ACHN (cell line): ENCODE measurements at regions not wholly inside any gene's neighbourhood (a gene's known extent, or its start where the extent isn't known, plus 50 kb on each side); places are given as distances from the start of the nearest gene placed in this dataset.

Experiments used
- DNase-seq: peaks from one replicate; pipeline ENCODE4 v3.0.0-alpha.2; 2015
- in situ Hi-C: cut with HindIII; loops from 2 replicates; pipeline ENCODE4 v1.10.0; 2017; ENCODE audit warnings: low sequenced_read_pairs, low pct_ligation_motif_present, low pct_unique_long_range_greater_than_20kb

DNA sequence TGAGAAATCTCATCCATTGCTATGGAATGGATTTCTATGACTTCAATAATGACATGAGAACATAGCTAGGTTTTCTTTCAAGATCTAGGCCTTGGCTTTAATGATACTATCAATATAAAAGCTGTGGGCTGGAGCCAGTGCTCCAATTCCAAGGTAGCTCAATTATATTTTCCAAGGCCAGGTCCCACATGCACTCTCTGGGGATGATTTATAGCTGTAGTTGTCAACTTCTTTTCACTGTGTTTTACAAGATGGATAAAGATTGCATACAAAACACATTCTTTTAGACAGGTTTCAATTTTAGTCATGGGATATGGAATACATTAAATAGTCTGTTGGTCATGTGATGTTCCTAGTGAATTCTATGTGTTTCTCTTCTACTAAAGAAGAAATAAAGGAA, 156.7 kb downstream of the DCAF12L1 start:
- in situ Hi-C loops, result no loop called here
- DNase-seq, result no peak

DNA sequence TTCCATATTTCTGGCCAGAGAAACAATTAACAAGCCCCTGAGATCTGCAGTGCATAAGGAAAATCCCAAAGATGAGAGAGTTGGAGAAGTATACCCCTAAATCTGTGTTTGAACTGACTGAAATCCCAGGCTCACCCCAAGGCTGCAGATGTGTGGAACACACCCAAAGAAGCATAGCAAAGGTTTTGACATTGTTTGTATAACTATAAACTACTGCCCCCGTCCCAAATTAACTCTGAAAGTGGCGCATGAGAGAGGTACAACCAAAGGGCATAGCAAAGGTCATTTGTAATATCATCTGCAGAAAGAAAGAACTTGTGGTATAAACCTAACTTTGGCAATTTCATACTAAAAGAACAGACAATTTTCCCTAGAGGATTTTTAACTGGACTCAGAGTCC, 157.9 kb downstream of the DCAF12L1 start:
- no peak for DNase-seq
- in situ Hi-C loops, result no loop called here

DNA sequence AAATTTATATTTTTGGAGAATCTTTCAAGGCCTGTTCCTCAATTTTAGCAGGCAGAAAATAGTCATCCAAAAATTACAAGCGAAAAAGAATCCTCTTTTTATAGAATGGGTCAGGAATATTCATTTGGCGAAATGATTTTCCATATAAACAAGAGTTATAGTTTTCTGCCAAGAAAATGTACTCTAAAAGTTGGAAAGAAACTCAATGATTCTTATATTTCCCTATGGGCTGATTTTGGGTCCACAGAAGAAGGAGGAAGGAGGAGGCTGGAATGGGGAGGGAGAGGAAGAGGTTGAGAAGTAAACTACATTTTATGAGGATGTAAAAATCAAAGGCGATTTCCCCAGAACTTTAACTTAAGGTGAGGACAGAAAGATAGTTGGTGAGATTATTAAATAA, 159.3 kb downstream of the DCAF12L1 start:
- in situ Hi-C loops, result no loop called here
- no peak for DNase-seq

DNA sequence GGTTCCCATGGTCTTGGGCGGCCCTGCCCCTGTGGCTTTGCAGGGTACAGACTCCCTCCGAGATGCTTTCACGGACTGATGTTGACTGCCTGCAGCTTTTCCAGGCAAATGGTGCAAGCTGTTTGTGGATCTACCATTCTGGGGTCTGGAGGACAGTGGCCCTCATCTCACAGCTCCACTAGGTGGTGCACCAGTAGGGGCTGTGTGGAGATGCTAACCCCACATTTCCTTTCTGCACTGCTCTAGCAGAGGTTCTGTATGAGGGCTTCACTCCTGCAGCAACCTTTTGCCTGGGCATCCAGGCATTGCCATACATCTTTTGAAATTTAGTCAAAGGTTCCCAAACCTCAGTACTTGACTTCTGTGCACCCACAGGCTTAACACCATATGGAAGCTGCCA, 176.1 kb downstream of the DCAF12L1 start:
- peak; percentile 5 for DNase-seq
- in situ Hi-C loops, result no loop called here

DNA sequence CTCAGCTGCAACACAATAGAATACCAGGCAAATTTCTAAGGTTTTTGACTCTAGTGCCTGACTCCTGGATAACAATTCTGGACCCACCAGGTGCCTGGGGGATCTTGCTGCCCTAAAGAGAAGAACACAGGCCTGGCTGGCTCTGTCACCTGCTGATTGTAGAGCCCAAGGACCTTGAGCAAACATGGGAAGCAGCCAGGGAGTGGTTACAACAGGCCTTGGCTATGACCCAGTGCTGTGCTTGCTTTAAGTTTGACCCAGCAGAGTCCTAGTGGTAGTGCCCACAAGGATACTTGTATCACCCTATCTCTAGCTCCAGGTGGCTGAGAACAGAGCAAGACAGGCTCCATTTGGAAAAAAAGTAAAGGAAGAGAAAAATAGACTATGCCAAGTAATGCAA, 176.8 kb upstream of the DCAF12L2 start:
- in situ Hi-C loops, result no loop called here
- DNase-seq, result no peak

DNA sequence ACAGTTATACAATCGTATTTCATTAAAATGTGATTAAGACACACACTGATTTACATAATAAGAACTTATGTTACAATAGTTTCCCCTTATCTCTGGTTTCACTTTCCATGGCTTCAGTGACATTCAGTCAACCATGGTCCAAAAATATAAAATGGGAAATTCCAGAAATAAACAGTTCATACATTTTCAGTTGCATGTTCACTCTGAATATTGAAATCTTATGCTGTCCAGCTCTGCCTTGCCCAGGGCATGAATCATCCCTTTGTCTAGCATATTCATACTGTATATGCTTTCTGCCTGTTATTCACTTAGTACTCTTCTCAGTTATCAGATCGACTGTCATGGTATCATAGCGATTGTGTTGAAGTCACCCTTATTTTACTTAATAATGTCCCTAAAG, 173.8 kb upstream of the DCAF12L2 start:
- no peak for DNase-seq
- in situ Hi-C loops, result no loop called here

DNA sequence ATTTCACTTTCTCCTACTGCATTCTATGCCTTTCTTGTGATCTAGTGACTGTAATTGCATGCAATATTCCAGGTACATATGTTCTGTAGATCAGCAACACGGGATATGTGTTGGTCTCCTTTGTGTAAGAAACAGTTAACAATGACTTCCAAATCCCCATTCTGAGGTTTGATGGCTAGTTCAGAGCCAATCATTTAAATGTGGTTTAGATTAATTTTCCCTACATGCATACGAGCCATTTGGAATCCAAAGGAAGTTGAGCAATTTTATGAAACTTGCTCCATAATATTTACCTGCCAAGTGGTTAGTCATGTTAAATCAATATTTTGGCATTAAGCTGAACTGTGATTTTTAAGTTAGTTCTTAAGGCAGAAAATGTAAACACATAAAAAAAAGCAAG, 172.8 kb upstream of the DCAF12L2 start:
- DNase-seq, result no peak
- in situ Hi-C loops, result no loop called here

- in situ Hi-C loops, result no loop called here
- DNase-seq, result no peak
These were observed 134.3 kb upstream of the DCAF12L2 start for GRCh38 chrX:126300401-126300800.

DNA sequence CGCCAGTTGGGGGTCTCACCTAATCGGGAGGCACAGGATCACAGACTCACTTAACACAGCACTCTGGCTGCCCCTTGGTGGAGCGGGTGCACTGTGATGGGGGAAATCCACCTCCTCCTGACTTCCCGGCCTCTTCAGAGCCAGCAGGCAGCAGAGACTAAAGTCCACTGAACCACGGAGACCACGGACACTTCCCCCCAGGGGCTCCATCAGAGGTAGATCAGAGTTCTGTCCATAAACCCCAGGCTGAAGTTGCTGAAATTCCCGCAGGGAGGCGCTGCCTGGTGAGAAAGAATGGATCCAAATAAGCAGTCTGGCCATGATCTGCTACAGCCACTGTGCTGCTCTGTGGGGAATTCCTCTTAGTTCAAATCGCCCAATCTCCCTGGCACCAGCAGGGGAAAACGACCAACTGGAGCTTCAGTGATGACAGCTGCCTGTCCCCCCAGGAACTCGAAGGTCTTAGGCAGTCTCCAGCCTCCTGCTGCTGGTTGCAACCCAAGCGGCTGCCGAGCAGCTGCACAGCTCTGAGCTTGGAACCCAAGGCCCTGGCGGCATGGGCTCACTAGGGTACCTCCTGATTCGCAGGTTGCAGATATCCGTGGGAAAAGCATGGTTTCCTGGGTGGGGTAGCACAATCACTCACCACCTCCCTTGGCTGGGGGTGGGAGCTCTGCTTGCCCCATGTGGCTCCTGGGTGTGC, 106.9 kb upstream of the DCAF12L2 start:
- in situ Hi-C loops, result no loop called here
- DNase-seq, result no peak

- no peak for DNase-seq
These were observed 99.0 kb upstream of the DCAF12L2 start for GRCh38 chrX:126265116-126265515.

GRCh38 chrX:126238220-126238619, 72.1 kb upstream of the DCAF12L2 start:
- no peak for DNase-seq
- in situ Hi-C loops, result no loop called here

More at GRCh38 chrX:126265116-126265515, 99.0 kb upstream of the DCAF12L2 start:
- in situ Hi-C loops, result no loop called here

DNA sequence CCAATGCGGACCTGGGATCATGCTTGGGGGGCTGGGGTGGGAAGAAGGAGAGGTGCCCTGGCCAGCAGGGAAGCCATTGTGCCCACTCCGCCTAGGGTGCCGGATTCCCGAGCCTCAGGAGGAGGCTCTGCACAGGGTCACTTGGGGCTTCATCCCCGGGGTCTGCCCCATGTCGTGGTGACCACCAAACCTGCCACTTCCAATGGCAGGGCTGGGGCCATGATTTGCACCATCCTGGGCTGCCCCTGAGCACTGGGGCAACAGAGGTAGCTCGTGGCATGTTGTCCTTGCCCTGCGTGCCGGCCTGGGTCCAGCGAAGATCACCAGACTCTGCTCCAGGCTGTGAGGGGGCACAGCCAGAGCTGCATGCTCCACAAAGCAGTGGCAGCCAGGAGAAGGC, 71.4 kb upstream of the DCAF12L2 start:
- no peak for DNase-seq
- in situ Hi-C loops, result no loop called here
